K562 (cell line): ENCODE measurements at regions not wholly inside any gene's neighbourhood (a gene's known extent, or its start where the extent isn't known, plus 50 kb on each side); places are given as distances from the start of the nearest gene placed in this dataset.

Source experiments
- ATAC-seq: fragments of 200-7000 bp; cut with Tn5 transposase; 3 replicates; pipeline ENCODE4 v1.9.1; 2020; ENCODE audit warnings: moderate library complexity
- BruUV-seq: library from RNA; stranded (reverse); fragments of 400-500 nt; replicated peaks from 2 replicates; lab custom pipeline; 2021; lab: Mats Ljungman, UMichigan
- CTCF ChIA-PET: fragments of 300-600 bp; formaldehyde crosslinking; extraction: SDS; loops from one replicate; lab custom pipeline; 2021; ENCODE audit warnings: low intra/inter-chr PET ratio; lab: Yijun Ruan, JAX
- POLR2A ChIA-PET: fragments of 300-600, 350-650 bp; sonication (Branson Sonifier 250); formaldehyde crosslinking; extraction: SDS; loops from one replicate; lab custom pipeline; 2021; ENCODE audit warnings: antibody characterized with exemption, inconsistent platforms; lab: Yijun Ruan, JAX
- DNase-seq, 4 experiments: peaks; one replicate each; pipeline versions ENCODE4 v3.0.0 to v3.0.0-alpha.2; 2011 to 2018; ENCODE audit warnings: low spot score in 3 of 4, mixed read lengths in 3 of 4; ENCODE audit errors: extremely low read depth in 1 of 4
- FAIRE-seq: peaks from 2 replicates; lab custom pipeline; 2011; peaks lifted over from hg19 to GRCh38; lab: Jason Lieb, UNC
- H2AFZ ChIP-seq: 2 replicates; pipeline ENCODE4 v1.6.0; 2011; ENCODE audit warnings: low read depth, low read length, control low read depth, inconsistent platforms
- H3K27ac ChIP-seq: fragments of 200-600 bp; 3 replicates; pipeline ENCODE4 v1.8.0; 2011; ENCODE audit warnings: low read depth, mild to moderate bottlenecking, control low read depth, inconsistent platforms, low read length, moderate library complexity, mixed read lengths; ENCODE audit errors: extremely low read depth
- H3K27me3 ChIP-seq, 2 experiments: fragments of 300-600 bp in 1 of 2; 2 replicates in 1 of 2; 3 replicates in 1 of 2; pipeline versions ENCODE4 v1.6.0 to v1.8.0; 2011; ENCODE audit warnings: inconsistent platforms in 2 of 2, low read length in 2 of 2, mild to moderate bottlenecking in 1 of 2, mixed read lengths in 1 of 2, moderate library complexity in 1 of 2; ENCODE audit not compliant: control insufficient read depth in 2 of 2, insufficient read depth in 2 of 2
- H3K36me3 ChIP-seq: fragments of 300-600 bp; 3 replicates; pipeline ENCODE4 v1.8.0; 2011; ENCODE audit warnings: mild to moderate bottlenecking, low read length, inconsistent platforms; ENCODE audit not compliant: control insufficient read depth, insufficient read depth
- H3K4me1 ChIP-seq, 2 experiments: fragments of 200-600 bp in 1 of 2; replicated peaks in 1 of 2; 2 replicates in 1 of 2; 3 replicates in 1 of 2; pipeline versions ENCODE4 v1.5.1 to v1.8.0; 2011; ENCODE audit warnings: inconsistent platforms in 2 of 2, low read length in 2 of 2, mild to moderate bottlenecking in 1 of 2, mixed read lengths in 1 of 2, moderate library complexity in 1 of 2; ENCODE audit not compliant: control insufficient read depth in 2 of 2, insufficient read depth in 2 of 2
- H3K4me2 ChIP-seq: 2 replicates; pipeline ENCODE4 v1.6.1; 2011; ENCODE audit warnings: low read length, control low read depth, inconsistent platforms, mixed read lengths; ENCODE audit not compliant: insufficient read depth
- H3K4me3 ChIP-seq: fragments of 200-600 bp; sonication (generic), shearing (Covaris generic); 2 replicates; pipeline ENCODE4 v1.5.1; 2016; ENCODE audit warnings: control low read depth, inconsistent platforms
- H3K79me2 ChIP-seq: fragments of 200-600 bp; 3 replicates; pipeline ENCODE4 v1.8.0; 2011; ENCODE audit warnings: low read length, inconsistent platforms; ENCODE audit not compliant: control insufficient read depth, insufficient read depth
- H3K9ac ChIP-seq, 2 experiments: 2 replicates each; pipeline versions ENCODE4 v1.6.0 to v1.6.1; 2011; ENCODE audit warnings: low read depth in 2 of 2, low read length in 2 of 2, control low read depth in 1 of 2, inconsistent platforms in 1 of 2, mild to moderate bottlenecking in 1 of 2, mixed read lengths in 1 of 2; ENCODE audit not compliant: insufficient read depth in 1 of 2
- H3K9me1 ChIP-seq: one replicate; pipeline ENCODE4 v1.6.0; 2011; ENCODE audit warnings: inconsistent platforms, mild to moderate bottlenecking, low read length, moderate library complexity; ENCODE audit not compliant: control insufficient read depth, insufficient read depth
- H3K9me3 ChIP-seq: replicated peaks from 2 replicates; pipeline ENCODE4 v1.5.1; 2011; ENCODE audit warnings: low read depth, low read length, inconsistent platforms; ENCODE audit not compliant: control insufficient read depth, insufficient read depth
- H4K20me1 ChIP-seq: replicated peaks from 2 replicates; pipeline ENCODE4 v1.6.1; 2011; ENCODE audit warnings: low read length, inconsistent platforms, mixed read lengths; ENCODE audit not compliant: control insufficient read depth, insufficient read depth
- CBFA2T3 ChIP-seq: fragments of 450-650 bp; IDR thresholded peaks from 2 replicates; pipeline ENCODE4 v1.6.1; 2017
- EHMT2 ChIP-seq: fragments of 450-650 bp; IDR thresholded peaks from 2 replicates; pipeline ENCODE4 v1.6.1; 2018; ENCODE audit warnings: antibody characterized with exemption
- ETV6 ChIP-seq, 3 experiments: fragments of 150-350 bp in 1 of 3; sonication (generic) in 1 of 3; formaldehyde crosslinking in 1 of 3; IDR thresholded peaks; 2 replicates each; pipeline versions ENCODE4 v1.6.1 to v1.8.0; 2014 to 2022; ENCODE audit warnings: borderline replicate concordance in 2 of 3, low read depth in 2 of 3, antibody characterized with exemption in 1 of 3, low read length in 1 of 3, mild to moderate bottlenecking in 1 of 3, missing genetic modification reagents in 1 of 3
- FOXA1 ChIP-seq: fragments of 450-650 bp; IDR thresholded peaks from 2 replicates; pipeline ENCODE4 v1.6.1; 2016; ENCODE audit warnings: mild to moderate bottlenecking, borderline replicate concordance
- GABPB2 ChIP-seq: fragments of 250-450 bp; sonication (Bioruptor Pico); conservative IDR thresholded peaks from 2 replicates; pipeline ENCODE4 v1.5.1; 2021; ENCODE audit warnings: mild to moderate bottlenecking
- HEY1 ChIP-seq: fragments of 250-450 bp; sonication (Bioruptor Pico); IDR thresholded peaks from 2 replicates; pipeline ENCODE4 v1.5.0; 2020; ENCODE audit warnings: mild to moderate bottlenecking, moderate library complexity, borderline replicate concordance
- MEF2D ChIP-seq: conservative IDR thresholded peaks from 2 replicates; pipeline ENCODE4 v1.6.1; 2016; ENCODE audit warnings: low read depth, missing genetic modification characterization, missing compliant biosample characterization
- MTA3 ChIP-seq: fragments of 450-650 bp; formaldehyde crosslinking; IDR thresholded peaks from 2 replicates; pipeline ENCODE4 v1.6.1; 2017; ENCODE audit warnings: mild to moderate bottlenecking, borderline replicate concordance
- MYNN ChIP-seq, 2 experiments: sonication (generic); formaldehyde crosslinking in 1 of 2; IDR thresholded peaks; 2 replicates each; pipeline versions ENCODE4 v1.5.0 to v1.6.1; 2016 to 2020; ENCODE audit warnings: antibody characterized with exemption in 1 of 2, missing genetic modification reagents in 1 of 2
- SMAD4 ChIP-seq: fragments of 250-450 bp; sonication (Bioruptor Pico); conservative IDR thresholded peaks from 2 replicates; pipeline ENCODE4 v1.8.0; 2021; ENCODE audit warnings: inconsistent platforms, mild to moderate bottlenecking, moderate library complexity
- SP1 ChIP-seq: sonication (generic); formaldehyde crosslinking; IDR thresholded peaks from 2 replicates; pipeline ENCODE4 v1.8.1; 2022; ENCODE audit warnings: mild to moderate bottlenecking, missing genetic modification reagents
- TAF1 ChIP-seq: IDR thresholded peaks from 2 replicates; pipeline ENCODE4 v1.6.1; 2011; ENCODE audit warnings: mild to moderate bottlenecking, low read length, moderate library complexity; ENCODE audit not compliant: insufficient read depth, control insufficient read depth, severe bottlenecking; ENCODE audit errors: extremely low read depth
- ZBTB7A ChIP-seq: IDR thresholded peaks from 2 replicates; pipeline ENCODE4 v1.6.1; 2011; ENCODE audit warnings: low read depth, mild to moderate bottlenecking, low read length, moderate library complexity, borderline replicate concordance; ENCODE audit not compliant: control insufficient read depth
- ZNF184 ChIP-seq: sonication (generic); formaldehyde crosslinking; IDR thresholded peaks from 2 replicates; pipeline ENCODE4 v1.5.0; 2020; ENCODE audit warnings: missing genetic modification reagents
- ZNF41 ChIP-seq: fragments of 250-450 bp; sonication (Bioruptor Pico); conservative IDR thresholded peaks from 2 replicates; pipeline ENCODE4 v1.4.0; 2020; ENCODE audit warnings: mild to moderate bottlenecking
- ZNF444 ChIP-seq: fragments of 250-450 bp; sonication (Bioruptor Pico); IDR thresholded peaks from 2 replicates; pipeline ENCODE4 v1.4.0; 2020; ENCODE audit warnings: mild to moderate bottlenecking, moderate library complexity
- ZNF507 ChIP-seq: conservative IDR thresholded peaks from 2 replicates; pipeline ENCODE4 v1.6.1; 2017; ENCODE audit warnings: missing genetic modification characterization, missing compliant biosample characterization
- WGBS: fragments of 100-300 bp; shearing (Covaris generic); methylation state at CpG from one replicate; pipeline ENCODE4 v1.1.6; 2016; ENCODE audit warnings: low coverage, mixed read lengths; ENCODE audit not compliant: insufficient coverage; ENCODE audit errors: missing lambda C conversion rate; 5-methylcytosine and 5-hydroxymethylcytosine counted together
- in situ Hi-C: fragments of 300-500 bp; cut with MboI; formaldehyde crosslinking; loops from 4 replicates; pipeline ENCODE4 v1.15.0; 2018; ENCODE audit warnings: inconsistent platforms, mixed read lengths
- intact Hi-C: fragments of 100-400 bp; cut with micrococcal nuclease; formaldehyde crosslinking; loops from 2 replicates; pipeline ENCODE4 v1.14.2; 2022
- TF ChIP-seq, protein P1 (sequence below): fragments of 250-450 bp; sonication (Bioruptor Pico); IDR thresholded peaks from 2 replicates; pipeline ENCODE4 v1.5.0; 2020; ENCODE audit warnings: mild to moderate bottlenecking

DNA sequence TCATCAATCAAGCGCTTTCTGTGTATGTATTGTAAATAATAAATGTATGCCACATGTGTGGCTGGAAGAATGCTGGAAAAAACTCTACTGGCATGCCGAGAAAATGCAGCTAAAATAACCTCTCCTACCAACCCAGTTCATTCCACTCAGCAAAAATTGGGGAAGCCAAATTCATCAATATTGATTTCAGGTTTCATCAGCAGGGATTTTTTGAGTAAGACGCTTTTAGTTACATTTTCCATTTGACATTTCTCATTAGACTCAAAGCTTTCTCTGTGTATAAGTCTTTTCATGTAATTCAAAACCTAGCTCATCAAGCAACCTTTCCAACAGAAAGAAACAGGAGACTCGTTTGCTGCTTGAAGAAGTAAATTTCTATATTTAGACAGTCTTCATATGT is 338.1 kb downstream of the DMRT2 start (continued):
- TF ChIP-seq GABPB2 (CRISPR knock-in tag) (no peak), SMAD4 (CRISPR knock-in tag) (no peak), HEY1 (CRISPR knock-in tag) (no peak), SP1 (no peak)
- TF ChIP-seq, all 486 proteins: peak for 0

DNA sequence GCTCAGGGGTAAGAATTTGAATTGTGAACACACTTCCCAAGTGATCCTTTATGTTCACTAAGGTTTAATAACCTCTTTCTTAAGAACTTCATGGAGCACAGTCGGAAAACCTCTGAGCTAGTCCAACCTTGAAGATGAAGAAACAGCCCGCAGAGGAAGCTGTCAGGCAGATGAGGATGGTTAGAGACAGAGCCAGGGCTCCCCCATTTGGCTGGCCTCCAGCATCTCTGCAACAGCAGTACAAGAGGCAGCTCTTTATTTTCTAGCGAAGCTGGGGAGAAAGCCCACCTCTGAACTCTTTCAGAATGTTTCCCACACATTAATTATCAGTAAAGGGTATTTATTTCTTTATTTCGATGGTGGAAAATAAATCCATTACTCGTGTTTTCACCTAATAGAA is 350.8 kb downstream of the DMRT2 start:
- no peak for ATAC-seq
- in situ Hi-C loops = no loop called here
- Histone ChIP-seq H3K9me1 (no peaks in the 10 kb centered on the region), H3K27me3 (no peaks in the 10 kb centered on the region), H3K36me3 (no peaks in the 10 kb centered on the region), H3K9me3 (no peaks in the 10 kb centered on the region)
- ChIA-PET POLR2A (no interaction called here), CTCF (no interaction called here)
- BruUV-seq = no TSS peak
- TF ChIP-seq FOXA1 (no peak), MTA3 (no peak), MYNN (IDR thresholded peaks at IDR 0.05) (no peak), MYNN (CRISPR knock-in tag; IDR thresholded peaks at IDR 0.05) (no peak), ZNF184 (CRISPR knock-in tag) (no peak), ETV6 (IDR thresholded peaks at IDR 0.05; ENCODE audit: borderline replicate concordance in 1 of 2, low read depth in 2 of 2, low read length in 1 of 2) (no peak), ETV6 (CRISPR knock-in tag; IDR thresholded peaks at IDR 0.05; ENCODE audit: borderline replicate concordance) (no peak), ZBTB7A (no peak), TAF1 (no peak), MEF2D (tag) (no peak), CBFA2T3 (no peak), ZNF507 (tag) (no peak), ZNF444 (CRISPR knock-in tag) (no peak), EHMT2 (no peak), ZNF41 (no peak)
- TF ChIP-seq, protein P1, sequence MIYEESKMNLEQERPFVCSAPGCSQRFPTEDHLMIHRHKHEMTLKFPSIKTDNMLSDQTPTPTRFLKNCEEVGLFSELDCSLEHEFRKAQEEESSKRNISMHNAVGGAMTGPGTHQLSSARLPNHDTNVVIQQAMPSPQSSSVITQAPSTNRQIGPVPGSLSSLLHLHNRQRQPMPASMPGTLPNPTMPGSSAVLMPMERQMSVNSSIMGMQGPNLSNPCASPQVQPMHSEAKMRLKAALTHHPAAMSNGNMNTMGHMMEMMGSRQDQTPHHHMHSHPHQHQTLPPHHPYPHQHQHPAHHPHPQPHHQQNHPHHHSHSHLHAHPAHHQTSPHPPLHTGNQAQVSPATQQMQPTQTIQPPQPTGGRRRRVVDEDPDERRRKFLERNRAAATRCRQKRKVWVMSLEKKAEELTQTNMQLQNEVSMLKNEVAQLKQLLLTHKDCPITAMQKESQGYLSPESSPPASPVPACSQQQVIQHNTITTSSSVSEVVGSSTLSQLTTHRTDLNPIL (CRISPR knock-in tag) = no peak
- TF ChIP-seq, all 486 proteins: peak for 0
- Histone ChIP-seq H3K79me2 (no peaks in the 10 kb centered on the region), H3K27ac (no peak overlapping the region), H4K20me1 (no peaks in the 10 kb centered on the region), H2AFZ (no peak overlapping the region), H3K4me1 (no peaks in the 10 kb centered on the region), H3K9ac (no peak overlapping the region), H3K4me3 (no peak overlapping the region), H3K4me2 (no peak overlapping the region)
- WGBS = 3% methylated on average over 5 of the region's 5 CpGs
- intact Hi-C loops = no loop called here
- FAIRE-seq (no peak), DNase-seq (no peak)
